Esophagus muscularis mucosa (tissue), 4 donors: ENCODE measurements at regions not wholly inside any gene's neighbourhood (a gene's known extent, or its start where the extent isn't known, plus 50 kb on each side); places are given as distances from the start of the nearest gene placed in this dataset.
"Not testable (repeated sequence)": the region's sequence is repeated elsewhere in the genome, so short reads cannot be mapped to it uniquely, and the experiment has no call there.

Source experiments
- DNase-seq: peaks from one replicate; pipeline ENCODE4 v3.0.0-alpha.2; 2017; ENCODE audit errors: extremely low spot score
- H3K27ac ChIP-seq, 4 donors: fragments of 200-600 bp; sonication (generic); replicated peaks in 1 of 4; 1 replicate in 3 of 4; 2 replicates in 1 of 4; pipeline ENCODE4 v1.5.1; 2016 to 2019; ENCODE audit warnings: mild to moderate bottlenecking in 1 of 4
- H3K27me3 ChIP-seq, 4 donors: fragments of 200-600 bp; sonication (generic); one replicate each; pipeline versions ENCODE4 v1.5.1 to v1.6.0; 2016 to 2019
- H3K36me3 ChIP-seq, 4 donors: fragments of 200-600 bp; sonication (generic); one replicate each; pipeline ENCODE4 v1.5.1; 2016 to 2019
- H3K4me1 ChIP-seq, 4 donors: fragments of 200-600 bp; sonication (generic); one replicate each; pipeline ENCODE4 v1.5.1; 2016 to 2019
- H3K4me3 ChIP-seq, 4 donors: fragments of 200-600 bp; sonication (generic); 1 replicate in 2 of 4; 2 replicates in 2 of 4; pipeline ENCODE4 v1.5.1; 2016 to 2019; ENCODE audit warnings: mild to moderate bottlenecking in 4 of 4, moderate library complexity in 1 of 4
- H3K9me3 ChIP-seq, 4 donors: fragments of 200-600 bp; sonication (generic); 1 replicate in 3 of 4; 2 replicates in 1 of 4; pipeline ENCODE4 v1.5.1; 2016 to 2019
- EP300 ChIP-seq: sonication (generic); formaldehyde crosslinking; IDR thresholded peaks from one replicate; pipeline ENCODE4 v1.6.1; 2017; ENCODE audit warnings: antibody characterized with exemption
- POLR2A ChIP-seq: fragments of 450-650 bp; IDR thresholded peaks from one replicate; pipeline ENCODE4 v1.6.1; 2017; ENCODE audit warnings: antibody characterized with exemption, moderate library complexity, mild to moderate bottlenecking, low read depth
- POLR2AphosphoS5 ChIP-seq, 2 donors: sonication (generic); formaldehyde crosslinking; IDR thresholded peaks; one replicate each; pipeline ENCODE4 v1.6.1; 2017; ENCODE audit warnings: antibody characterized with exemption in 2 of 2
- WGBS: methylation state at CpG from one replicate; pipeline ENCODE4 v1.1.5; 2018; 5-methylcytosine and 5-hydroxymethylcytosine counted together
- intact Hi-C: fragments of 100-400 bp; cut with DNase I; formaldehyde crosslinking; loops from one replicate; pipeline ENCODE4 v1.15.1; 2023
- small RNA-seq, 3 donors: library from RNA; depleted of rRNA; stranded (forward); fragments of <200 nt; gene quantifications; one replicate each; pipeline ENCODE3, GENCODE V24; 2016
- TF ChIP-seq, protein P1 (sequence below), 3 experiments: fragments of 200-600 bp in 2 of 3; fragments of 450-650 bp in 1 of 3; sonication (generic) in 2 of 3; IDR thresholded peaks; one replicate each; pipeline ENCODE4 v1.5.1; 2017 to 2019; ENCODE audit warnings: antibody characterized with exemption in 3 of 3, mild to moderate bottlenecking in 2 of 3, moderate library complexity in 1 of 3

DNA sequence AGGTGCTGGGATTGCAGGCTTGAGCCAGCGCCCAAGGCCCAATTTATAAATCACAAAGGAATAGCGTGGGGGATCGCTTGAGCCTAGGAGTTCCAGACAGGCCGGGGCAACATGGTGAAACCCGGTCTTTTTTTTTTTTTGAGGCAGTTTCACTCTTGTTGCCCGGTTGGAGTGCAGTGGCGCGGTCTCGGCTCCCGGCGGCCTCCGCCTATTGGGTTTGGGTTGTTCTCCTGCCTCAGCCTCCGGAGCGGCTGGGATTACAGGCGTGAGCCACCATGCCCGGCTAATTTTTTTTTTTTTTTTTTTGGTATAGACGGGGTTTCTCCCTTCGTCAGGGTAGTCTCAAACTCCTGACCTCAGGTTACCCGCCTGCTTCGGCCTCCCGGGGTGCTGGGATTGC, 65.0 kb downstream of the GOLGA6L7 start:
- H3K36me3 ChIP-seq, result no peaks in the 10 kb centered on the region
- TF ChIP-seq, protein P1, sequence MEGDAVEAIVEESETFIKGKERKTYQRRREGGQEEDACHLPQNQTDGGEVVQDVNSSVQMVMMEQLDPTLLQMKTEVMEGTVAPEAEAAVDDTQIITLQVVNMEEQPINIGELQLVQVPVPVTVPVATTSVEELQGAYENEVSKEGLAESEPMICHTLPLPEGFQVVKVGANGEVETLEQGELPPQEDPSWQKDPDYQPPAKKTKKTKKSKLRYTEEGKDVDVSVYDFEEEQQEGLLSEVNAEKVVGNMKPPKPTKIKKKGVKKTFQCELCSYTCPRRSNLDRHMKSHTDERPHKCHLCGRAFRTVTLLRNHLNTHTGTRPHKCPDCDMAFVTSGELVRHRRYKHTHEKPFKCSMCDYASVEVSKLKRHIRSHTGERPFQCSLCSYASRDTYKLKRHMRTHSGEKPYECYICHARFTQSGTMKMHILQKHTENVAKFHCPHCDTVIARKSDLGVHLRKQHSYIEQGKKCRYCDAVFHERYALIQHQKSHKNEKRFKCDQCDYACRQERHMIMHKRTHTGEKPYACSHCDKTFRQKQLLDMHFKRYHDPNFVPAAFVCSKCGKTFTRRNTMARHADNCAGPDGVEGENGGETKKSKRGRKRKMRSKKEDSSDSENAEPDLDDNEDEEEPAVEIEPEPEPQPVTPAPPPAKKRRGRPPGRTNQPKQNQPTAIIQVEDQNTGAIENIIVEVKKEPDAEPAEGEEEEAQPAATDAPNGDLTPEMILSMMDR (IDR thresholded peaks at IDR 0.05), result no peak
- no peak for TF ChIP-seq POLR2AphosphoS5 (IDR thresholded peaks at IDR 0.05)
- no peak for TF ChIP-seq EP300
- TF ChIP-seq POLR2A, result no peak
- 97% methylated on average over 21 of the region's 21 CpGs for WGBS
- no peaks in the 10 kb centered on the region for H3K9me3 ChIP-seq
- DNase-seq, result no peak
- H3K27me3 ChIP-seq, result peaks cover 0 to under 1% (median 0%) of the 10 kb centered on the region in 4 donors
- H3K27ac ChIP-seq, result no peak overlapping the region
- H3K4me3 ChIP-seq, result no peak overlapping the region
- H3K4me1 ChIP-seq, result peaks cover 0 to 4% (median 4%) of the 10 kb centered on the region in 4 donors
- intact Hi-C loops, result no loop called here

DNA sequence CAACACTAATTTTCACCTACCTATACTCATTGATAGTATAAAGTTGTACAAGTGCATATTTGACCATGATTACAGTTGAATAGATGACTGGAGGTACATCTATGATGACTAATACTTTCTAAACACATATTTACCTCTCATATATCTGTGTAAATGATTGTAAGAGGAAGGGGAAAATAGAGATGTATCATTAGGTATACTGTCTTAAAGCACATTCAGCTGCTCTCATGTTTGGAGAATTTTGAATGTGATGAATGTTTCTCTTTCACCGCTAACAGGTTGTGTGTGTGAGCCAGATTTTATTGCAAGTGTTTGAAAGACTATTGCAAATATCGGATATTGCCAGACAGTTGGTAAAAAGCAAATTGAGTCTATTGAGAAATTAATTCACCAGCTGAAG, 66.2 kb upstream of the GOLGA8M start:
- 80% methylated on average over 1 of the region's 2 CpGs for WGBS
- H3K27me3 ChIP-seq, H3K27ac ChIP-seq, H3K9me3 ChIP-seq, H3K36me3 ChIP-seq, H3K4me1 ChIP-seq, intact Hi-C loops, H3K4me3 ChIP-seq, DNase-seq: not testable (repeated sequence)

DNA sequence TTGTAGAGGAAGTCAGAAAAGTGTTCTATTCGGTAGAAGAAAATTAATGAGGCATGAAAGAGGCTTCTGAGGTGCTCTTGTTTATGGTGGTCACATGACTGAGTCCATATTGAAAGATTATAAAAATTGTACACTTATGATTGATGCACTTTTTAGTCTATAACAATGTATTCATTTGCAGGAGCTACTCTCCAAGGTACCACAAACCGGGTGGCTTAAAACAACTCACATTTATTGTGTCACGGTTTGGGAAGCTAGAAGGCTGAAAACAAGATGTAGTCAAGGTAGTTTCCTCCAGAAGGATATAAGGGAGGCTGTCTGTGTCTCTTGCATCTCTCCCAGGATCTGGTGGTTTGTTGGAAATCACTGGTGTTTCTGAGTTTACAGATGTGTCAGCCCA, 60.6 kb upstream of the GOLGA8M start:
- H3K4me3 ChIP-seq, H3K9me3 ChIP-seq, H3K27ac ChIP-seq, H3K4me1 ChIP-seq, H3K27me3 ChIP-seq, H3K36me3 ChIP-seq, intact Hi-C loops, DNase-seq: not testable (repeated sequence)
- 100% methylated on average over 2 of the region's 3 CpGs for WGBS

Small RNA genes lying in the stretch of these regions (small RNA-seq; reads per million reads assigned to genes)
- 0 reads per million in 3 donors for gene AC055876.3
